PFSK-1 (cell line): ENCODE measurements at regions not wholly inside any gene's neighbourhood (a gene's known extent, or its start where the extent isn't known, plus 50 kb on each side); places are given as distances from the start of the nearest gene placed in this dataset.

Experiments
- FOXP2 ChIP-seq: optimal IDR thresholded peaks from 2 replicates; pipeline ENCODE3; 2011; ENCODE audit warnings: borderline replicate concordance, control low read depth, inconsistent platforms; ENCODE audit not compliant: insufficient read depth; ENCODE audit errors: extremely low read length, extremely low read depth
- POLR2AphosphoS5 ChIP-seq: IDR thresholded peaks from 2 replicates; pipeline ENCODE4 v1.6.1; 2012; ENCODE audit warnings: low read depth, mild to moderate bottlenecking, control low read depth, low read length, moderate library complexity
- REST ChIP-seq, 2 experiments: IDR thresholded peaks; 2 replicates each; pipeline versions ENCODE4 v1.6.1 to v1.8.0; 2011 to 2012; ENCODE audit warnings: low read depth in 2 of 2, low read length in 2 of 2, control low read depth in 1 of 2, inconsistent platforms in 1 of 2, mild to moderate bottlenecking in 1 of 2, moderate library complexity in 1 of 2; ENCODE audit not compliant: insufficient read depth in 1 of 2
- SIN3A ChIP-seq: IDR thresholded peaks from 2 replicates; pipeline ENCODE4 v1.6.1; 2012; ENCODE audit warnings: mild to moderate bottlenecking, low read length, moderate library complexity, borderline replicate concordance; ENCODE audit not compliant: insufficient read depth
- TAF1 ChIP-seq: IDR thresholded peaks from 2 replicates; pipeline ENCODE4 v1.6.1; 2012; ENCODE audit warnings: low read length, control low read depth, borderline replicate concordance; ENCODE audit not compliant: insufficient read depth

GRCh38 chr3:176313426-176313825 lies 883.9 kb downstream of the TBL1XR1 start:
- TF ChIP-seq POLR2AphosphoS5 (no peak), TAF1 (no peak), FOXP2 (no peak), REST (IDR thresholded peaks at IDR 0.05; ENCODE audit: insufficient read depth in 1 of 2, low read depth in 2 of 2, low read length in 2 of 2) (no peak), SIN3A (no peak)

- TF ChIP-seq TAF1 (no peak), REST (IDR thresholded peaks at IDR 0.05; ENCODE audit: insufficient read depth in 1 of 2, low read depth in 2 of 2, low read length in 2 of 2) (no peak), POLR2AphosphoS5 (no peak), FOXP2 (no peak), SIN3A (no peak)
Measured at GRCh38 chr3:176310641-176311040, 886.6 kb downstream of the TBL1XR1 start.

- no peak for TF ChIP-seq TAF1
- TF ChIP-seq FOXP2: no peak
- no peak for TF ChIP-seq POLR2AphosphoS5
- TF ChIP-seq SIN3A: no peak
- no peak for TF ChIP-seq REST (IDR thresholded peaks at IDR 0.05; ENCODE audit: insufficient read depth in 1 of 2, low read depth in 2 of 2, low read length in 2 of 2)
Measured at GRCh38 chr3:176302271-176302670, 895.0 kb downstream of the TBL1XR1 start.

- TF ChIP-seq POLR2AphosphoS5 (no peak), FOXP2 (no peak), TAF1 (no peak), REST (IDR thresholded peaks at IDR 0.05; ENCODE audit: insufficient read depth in 1 of 2, low read depth in 2 of 2, low read length in 2 of 2) (no peak), SIN3A (no peak)
Measured at GRCh38 chr3:176296066-176296597, 901.1 kb downstream of the TBL1XR1 start.

- no peak for TF ChIP-seq TAF1
- no peak for TF ChIP-seq POLR2AphosphoS5
- no peak for TF ChIP-seq FOXP2
Measured at GRCh38 chr3:176293276-176293675, 904.0 kb downstream of the TBL1XR1 start.
